ENCODE measurements at regions not wholly inside any gene's neighbourhood (a gene's known extent, or its start where the extent isn't known, plus 50 kb on each side); places are given as distances from the start of the nearest gene placed in this dataset.
"Not testable (repeated sequence)": the region's sequence is repeated elsewhere in the genome, so short reads cannot be mapped to it uniquely, and the experiment has no call there.

DNA sequence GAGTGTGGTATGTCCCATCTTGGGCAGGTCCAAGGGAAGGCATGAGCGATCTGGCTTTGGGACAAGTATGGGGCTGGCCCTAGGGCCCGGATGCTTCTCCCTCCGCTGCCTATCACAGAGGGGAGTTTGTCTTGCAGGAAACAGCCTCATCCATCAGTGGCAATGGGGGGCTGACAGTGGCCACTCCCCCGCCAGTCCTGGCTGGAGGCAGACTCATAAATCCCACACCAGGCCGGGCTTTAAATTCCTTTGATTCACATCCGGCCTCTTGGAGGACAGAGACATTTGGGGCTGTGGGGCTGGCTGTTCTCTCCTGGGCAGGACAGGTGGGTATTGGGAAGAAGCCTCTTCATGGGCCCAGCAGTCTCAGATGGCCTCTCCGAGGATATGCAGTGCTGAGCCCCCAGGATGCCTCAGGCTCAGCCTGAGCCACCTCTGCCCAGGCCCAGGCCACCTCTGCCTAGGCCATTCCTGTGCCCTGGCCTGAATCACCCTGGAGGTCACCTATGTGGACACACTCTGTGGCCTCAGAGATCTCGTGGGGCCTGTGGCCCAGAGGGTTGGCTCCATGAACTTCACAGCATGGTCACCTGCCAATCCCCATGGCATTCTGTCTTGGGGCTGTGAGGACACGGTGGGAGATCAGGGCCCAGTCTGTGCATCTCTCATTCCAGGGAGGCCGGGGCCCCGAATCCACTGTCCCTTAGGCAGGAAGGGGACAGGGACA, 84.2 kb upstream of the GOLGA6L4 start:
- peak; percentile 62 for DNase-seq (ENCODE audit: insufficient read length, low spot score)
- FAIRE-seq: no peak

DNA sequence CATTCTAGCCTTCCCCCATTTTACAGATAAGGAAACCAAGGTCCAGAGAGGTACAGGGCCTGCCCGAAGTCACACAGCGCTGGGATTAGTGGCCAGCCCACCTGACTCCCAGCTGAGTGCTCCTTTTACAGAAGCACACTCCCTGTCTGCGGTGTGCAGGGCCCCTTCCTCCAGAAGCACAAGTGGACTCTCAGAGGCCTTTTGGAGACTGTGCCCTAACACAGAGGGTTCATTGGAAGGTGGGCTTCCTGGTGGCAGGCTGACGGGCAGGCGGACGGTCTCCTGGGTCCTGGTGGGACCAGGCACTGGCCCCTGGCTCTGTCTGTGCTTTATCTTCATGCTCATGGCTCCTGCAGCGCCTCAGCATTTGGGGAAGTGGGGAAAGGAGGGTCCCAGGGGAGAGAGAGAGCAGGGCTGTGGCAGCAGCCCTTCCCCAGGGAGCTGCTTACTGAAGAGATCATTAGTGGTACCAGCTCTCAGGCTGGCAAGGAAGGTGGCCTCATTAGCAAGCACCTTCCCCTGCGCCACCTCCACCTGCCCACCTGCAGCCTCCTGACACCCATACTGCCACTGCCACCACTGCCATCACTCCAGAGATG, 83.1 kb upstream of the GOLGA6L4 start:
- not testable (repeated sequence) for DNase-seq (ENCODE audit: insufficient read length, low spot score); FAIRE-seq

DNA sequence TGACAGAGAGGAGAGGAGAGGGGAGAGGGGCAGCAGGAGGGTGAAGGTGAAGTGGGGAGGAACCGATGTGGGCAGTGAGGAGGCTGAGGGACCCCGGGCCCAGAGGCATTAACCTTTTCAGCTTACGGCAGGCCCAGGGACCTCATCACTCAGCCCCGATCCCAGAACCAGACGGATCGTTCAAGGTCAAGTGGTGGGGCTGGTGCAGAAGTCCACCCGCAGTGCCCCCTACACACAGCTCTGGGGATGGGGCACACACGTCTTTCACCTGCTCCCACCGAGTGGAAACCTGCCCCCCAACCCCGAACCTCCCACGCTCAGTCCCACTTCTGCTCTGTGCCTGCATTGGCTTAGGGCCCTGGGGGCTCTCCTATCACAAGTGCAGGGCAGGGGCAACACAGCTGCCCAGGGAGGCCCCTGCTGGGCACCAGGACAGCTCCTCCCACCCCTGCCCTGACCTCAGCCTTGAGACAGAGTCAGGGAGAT, 81.9 kb upstream of the GOLGA6L4 start:
- not testable (repeated sequence) for FAIRE-seq; DNase-seq (ENCODE audit: insufficient read length, low spot score)

DNA sequence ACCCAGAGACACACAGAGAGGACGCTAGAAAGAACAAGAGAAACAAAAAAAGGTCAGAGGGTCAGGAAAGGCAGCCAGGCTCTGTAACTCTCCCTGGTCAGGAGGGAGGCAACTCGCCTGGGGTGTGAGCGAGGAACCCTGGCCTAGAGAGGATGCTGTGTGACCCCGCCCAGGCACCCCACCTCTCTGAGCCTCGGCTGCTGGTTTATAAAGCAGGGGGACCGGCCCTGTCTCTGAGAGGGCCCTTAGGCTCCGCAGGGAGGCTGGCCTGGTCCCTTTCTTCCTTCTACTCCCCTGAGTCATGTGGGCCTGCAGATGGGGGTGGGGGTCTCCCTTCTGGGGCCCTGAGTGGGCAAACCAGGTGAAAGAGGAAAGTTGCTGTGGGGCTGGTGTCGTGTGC, 81.3 kb upstream of the GOLGA6L4 start:
- DNase-seq (ENCODE audit: insufficient read length, low spot score); FAIRE-seq: not testable (repeated sequence)

DNA sequence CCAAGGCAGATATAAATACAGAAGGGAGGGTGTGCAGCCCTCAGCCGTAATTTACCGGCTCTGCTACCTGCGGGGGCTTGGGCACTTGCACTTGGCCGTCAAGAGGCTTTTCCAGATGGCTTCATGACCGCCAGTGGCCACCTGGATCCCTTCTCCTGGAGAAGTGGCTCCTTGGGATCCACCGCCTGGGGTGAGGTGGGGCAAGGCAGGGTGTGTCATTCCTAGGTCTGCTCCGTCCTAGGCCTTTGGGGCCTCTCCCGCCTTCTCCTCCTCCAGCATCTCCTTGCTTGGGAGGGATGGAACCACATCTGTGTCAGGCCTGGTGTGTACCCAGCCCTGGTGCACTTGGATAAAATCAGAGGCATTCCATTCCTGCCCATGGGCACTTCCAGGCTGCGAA, 80.8 kb upstream of the GOLGA6L4 start:
- FAIRE-seq; DNase-seq (ENCODE audit: insufficient read length, low spot score): not testable (repeated sequence)

DNA sequence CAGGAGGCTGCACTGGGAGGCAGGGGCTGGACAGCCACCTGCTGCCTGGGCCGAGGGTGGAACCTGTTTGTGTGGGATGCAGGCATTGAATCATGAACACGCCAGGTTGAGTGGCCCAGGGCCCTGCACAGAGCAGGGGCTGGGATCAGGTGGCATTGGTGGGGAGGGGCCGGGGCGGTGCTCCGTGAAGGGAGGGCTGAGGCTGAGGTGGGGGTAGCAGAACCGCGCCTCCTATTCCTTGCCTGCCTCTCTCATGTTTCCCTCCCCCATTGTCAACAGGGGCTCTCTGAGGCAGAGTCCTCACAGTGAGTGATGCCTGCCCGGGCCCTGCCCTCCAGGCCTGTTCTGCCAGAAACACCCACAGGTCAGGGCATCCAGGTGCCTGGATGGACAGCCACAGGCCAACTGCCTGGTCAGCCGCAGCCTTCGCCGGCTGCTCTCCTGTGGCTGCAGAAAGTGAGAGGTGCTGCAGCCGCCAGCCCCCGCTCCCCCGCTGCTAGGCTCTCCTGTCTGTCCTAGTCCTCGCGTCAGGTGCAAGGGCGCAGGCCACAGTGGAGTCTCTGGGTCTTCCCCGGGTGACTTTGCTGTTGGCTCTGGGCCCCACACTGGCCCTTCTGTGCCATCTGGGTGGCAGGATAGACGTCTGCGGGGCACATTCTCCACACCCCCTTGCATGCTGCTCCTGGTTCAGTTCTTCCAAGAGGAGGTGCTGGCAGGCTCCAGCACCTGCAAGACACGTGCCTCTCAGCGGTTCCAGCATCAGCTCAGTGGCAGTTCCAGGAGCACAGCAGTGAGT, 79.6 kb upstream of the GOLGA6L4 start:
- not testable (repeated sequence) for DNase-seq (ENCODE audit: insufficient read length, low spot score)
- FAIRE-seq: peak; percentile 86

DNA sequence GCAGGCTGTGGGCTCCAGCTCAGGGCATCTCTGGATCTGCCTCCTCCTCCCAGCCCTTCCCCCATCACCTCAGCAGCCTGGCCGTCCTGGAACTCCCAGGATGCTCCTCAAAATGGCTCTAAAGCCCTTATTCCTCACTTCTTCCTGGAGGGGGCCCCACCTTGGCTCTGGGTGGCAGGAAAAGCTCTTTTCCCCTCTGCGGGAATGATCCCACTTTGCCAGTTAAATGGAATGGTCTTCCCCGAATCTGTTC, 79.1 kb upstream of the GOLGA6L4 start:
- not testable (repeated sequence) for DNase-seq (ENCODE audit: insufficient read length, low spot score); FAIRE-seq

DNA sequence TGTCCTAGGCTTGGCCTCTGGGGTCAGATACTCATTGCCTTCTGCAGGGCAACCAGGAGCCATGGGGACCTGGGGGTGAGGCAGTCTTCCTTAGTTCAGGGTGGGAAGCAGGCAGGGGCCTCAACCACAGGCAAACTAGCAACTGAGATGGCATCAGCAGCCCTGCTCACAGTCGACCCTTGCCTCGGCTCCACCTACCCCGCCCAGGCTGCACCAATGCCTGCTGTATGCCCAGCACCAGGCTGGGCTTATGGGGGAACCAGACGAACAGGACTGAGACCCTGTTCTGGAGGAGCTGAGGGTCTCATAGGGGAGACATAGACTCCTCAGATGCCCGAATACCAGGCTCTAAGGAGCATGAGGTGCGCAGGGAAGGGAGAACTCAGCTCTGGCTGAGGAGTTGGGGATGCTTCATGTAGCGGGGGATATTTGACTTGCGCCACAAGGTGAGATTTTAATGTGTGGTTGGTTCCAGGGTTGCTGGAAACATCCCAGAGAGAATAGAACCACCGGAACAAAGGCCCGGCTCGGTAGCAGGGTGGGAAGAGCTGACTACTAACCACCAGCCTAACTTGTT, 78.4 kb upstream of the GOLGA6L4 start:
- FAIRE-seq; DNase-seq (ENCODE audit: insufficient read length, low spot score): not testable (repeated sequence)

DNA sequence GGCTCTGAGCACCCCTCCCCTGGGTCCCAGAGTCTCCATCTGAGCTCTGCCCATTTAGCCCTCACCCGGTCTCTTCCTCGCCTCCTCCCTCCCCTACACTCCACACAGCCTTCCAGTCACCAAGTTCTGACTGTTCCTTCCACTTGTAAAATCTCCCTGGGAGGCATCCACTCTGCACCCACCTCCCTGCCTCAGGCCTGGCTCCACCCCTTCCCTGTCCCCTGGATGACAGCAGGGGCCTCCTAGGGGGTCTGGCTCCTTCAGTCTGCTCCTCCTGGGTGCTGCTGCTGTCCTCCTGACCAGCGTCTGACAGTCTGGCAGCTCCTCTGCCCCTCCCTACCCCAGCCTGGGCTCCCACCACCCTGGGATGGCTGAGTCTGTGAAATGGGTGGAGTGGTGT, 77.7 kb upstream of the GOLGA6L4 start:
- DNase-seq (ENCODE audit: insufficient read length, low spot score); FAIRE-seq: not testable (repeated sequence)

DNA sequence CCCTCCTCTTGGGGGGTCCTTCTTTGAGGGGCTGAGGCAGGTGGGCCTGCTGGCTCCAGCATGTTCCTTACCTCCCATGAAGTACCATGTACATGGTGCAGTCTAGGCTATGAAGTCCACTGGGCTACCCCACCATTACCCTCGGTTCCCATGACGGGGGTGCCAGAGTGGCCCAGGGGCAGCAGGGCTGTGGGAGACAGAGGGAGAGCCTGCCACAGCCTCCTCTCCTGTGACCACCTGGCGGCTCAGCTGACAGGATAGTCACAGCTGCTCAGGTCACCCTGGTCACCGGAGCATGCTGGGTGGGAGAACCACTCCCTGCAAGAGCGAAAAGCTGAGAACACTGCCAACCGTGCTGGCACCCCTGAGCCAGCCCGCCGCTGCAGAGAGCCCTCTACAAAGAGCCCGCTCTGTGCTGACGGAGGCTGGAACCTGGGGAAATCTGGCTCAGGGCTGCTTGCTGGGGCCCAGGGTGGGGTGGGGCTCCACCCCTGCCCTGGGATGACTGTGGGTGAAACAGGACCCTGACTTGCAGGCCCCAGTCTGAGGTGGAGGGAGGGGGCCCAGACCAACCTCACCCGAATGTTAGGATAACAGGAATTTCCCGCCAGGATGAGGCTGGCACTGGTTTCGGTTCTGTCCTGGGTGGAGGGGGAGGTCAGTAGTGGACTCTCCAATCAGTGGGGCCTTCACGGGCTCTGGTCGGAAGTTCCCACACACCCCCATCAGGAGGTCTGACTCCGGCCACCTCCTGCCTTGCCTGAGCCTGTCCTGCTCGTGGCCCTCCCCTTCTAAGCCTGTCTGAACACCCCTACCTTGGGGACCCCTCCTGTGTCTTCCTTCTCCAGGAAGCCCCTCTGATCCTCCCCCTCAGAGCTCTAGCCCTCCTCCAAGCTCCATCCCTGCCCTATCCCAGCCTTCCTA, 76.0 kb upstream of the GOLGA6L4 start:
- not testable (repeated sequence) for FAIRE-seq; DNase-seq (ENCODE audit: insufficient read length, low spot score)

DNA sequence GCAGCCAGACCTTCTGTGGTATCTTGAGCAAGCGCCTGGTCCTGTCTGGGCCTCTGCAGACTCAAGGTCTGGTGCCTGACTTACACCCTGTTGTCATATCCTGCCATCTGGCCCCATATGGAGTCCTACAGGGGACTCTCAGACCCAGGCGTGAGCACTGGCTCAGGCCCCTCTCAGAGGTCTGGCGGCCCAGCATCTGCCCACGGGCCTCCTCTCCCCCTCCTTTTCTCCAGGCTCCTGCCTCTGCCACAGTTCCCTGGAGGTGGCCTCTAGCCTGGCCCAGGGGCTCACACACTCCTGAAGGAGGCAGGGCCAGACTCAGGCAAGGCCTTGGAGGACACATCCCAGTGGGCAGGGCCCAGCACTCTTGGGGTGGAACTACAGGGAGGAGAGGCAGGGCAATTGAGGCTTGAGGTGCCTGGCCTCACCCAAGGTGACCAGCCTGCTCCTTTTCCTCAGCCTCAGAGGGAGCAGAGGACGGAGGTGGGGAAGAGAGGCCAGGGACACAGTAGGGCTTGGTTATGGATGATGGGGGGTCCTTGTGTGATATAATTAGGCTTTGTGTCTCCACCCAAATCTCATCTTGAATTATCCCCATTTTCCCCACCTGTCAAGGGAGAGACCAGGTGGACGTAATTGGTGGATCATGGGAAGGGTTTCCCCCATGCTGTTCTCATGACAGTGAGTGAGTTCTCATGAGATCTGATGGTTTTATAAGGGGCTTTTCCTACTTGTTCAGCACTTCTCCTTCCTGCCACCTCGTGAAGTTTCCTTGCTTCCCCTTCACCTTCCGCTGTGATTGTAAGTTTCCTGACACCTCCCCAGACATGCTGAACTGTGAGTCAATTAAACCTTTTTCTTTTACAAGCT, 70.9 kb upstream of the GOLGA6L4 start:
- DNase-seq (ENCODE audit: insufficient read length, low spot score): not testable (repeated sequence)
- peak; percentile 9 for FAIRE-seq

DNA sequence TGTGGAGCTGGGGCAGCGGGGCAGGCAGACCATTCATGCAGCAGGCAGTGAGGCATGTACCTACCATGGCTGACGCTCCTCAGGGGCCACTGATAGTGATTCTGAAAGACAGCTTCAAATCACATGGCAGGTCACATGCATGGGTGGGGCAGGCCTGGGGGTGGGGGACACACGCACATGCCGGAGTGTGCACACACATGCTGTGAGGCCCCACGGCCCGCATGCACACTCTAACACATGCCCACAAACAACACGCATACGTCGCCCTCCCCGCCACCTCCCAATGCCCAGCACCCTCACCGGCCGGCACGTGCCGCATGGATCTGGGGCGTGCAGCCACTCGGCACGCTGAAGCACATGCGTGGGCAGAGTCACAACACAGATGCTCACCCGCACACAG, 65.5 kb upstream of the GOLGA6L4 start:
- FAIRE-seq; DNase-seq (ENCODE audit: insufficient read length, low spot score): not testable (repeated sequence)

DNA sequence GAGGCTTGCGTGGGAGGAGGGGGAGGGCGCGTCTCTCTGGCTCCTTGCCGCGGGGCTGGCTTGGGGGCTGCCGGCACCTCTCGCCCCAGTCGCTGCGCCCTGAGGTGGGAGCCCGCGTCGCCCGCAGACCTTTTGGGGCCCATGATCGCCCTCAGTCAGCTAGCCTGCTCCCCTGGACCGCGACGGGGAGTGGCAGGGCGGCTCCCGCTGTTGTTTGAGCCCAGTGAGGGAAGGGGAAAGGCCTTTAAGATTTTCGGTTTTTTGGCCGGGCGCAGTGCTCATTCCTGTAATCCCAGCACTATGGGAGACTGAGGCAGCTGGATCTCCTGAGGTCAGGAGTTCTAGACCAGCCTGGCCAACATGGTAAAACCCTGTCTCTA, 62.4 kb upstream of the GOLGA6L4 start:
- FAIRE-seq; DNase-seq (ENCODE audit: insufficient read length, low spot score): not testable (repeated sequence)
